ENCODE measurements at regions not wholly inside any gene's neighbourhood (a gene's known extent, or its start where the extent isn't known, plus 50 kb on each side); places are given as distances from the start of the nearest gene placed in this dataset.

GRCh38 chrX:113033966-113034680, 193.5 kb upstream of the AMOT start:
- TF ChIP-seq CTCF (IDR thresholded peaks at IDR 0.05): no peak
- no peak overlapping the region for H3K4me3 Mint-ChIP-seq
- DNase-seq: no peak
- no peaks in the 10 kb centered on the region for H3K36me3 Mint-ChIP-seq (ENCODE audit: low read depth)
- peaks cover 3% of the 10 kb centered on the region for H3K9me3 Mint-ChIP-seq
- H3K27ac Mint-ChIP-seq: no peak overlapping the region
- H3K4me1 Mint-ChIP-seq (ENCODE audit: low read depth): no peaks in the 10 kb centered on the region
- no peaks in the 10 kb centered on the region for H3K27me3 Mint-ChIP-seq (ENCODE audit: insufficient read depth)

- Mint-ChIP-seq H3K27ac (no peak overlapping the region), H3K36me3 (ENCODE audit: low read depth) (no peaks in the 10 kb centered on the region), H3K4me3 (no peak overlapping the region), H3K9me3 (peaks cover 12% of the 10 kb centered on the region; the same call in 1 of the 2 replicates), H3K27me3 (ENCODE audit: insufficient read depth) (no peaks in the 10 kb centered on the region; the same call in 1 of the 2 replicates), H3K4me1 (ENCODE audit: low read depth) (no peaks in the 10 kb centered on the region)
- no peak for DNase-seq
- no peak for TF ChIP-seq CTCF (IDR thresholded peaks at IDR 0.05)
Observed at GRCh38 chrX:113019958-113020357, 179.3 kb upstream of the AMOT start.

GRCh38 chrX:113009837-113010236, 169.2 kb upstream of the AMOT start:
- Mint-ChIP-seq H3K9me3 (peaks cover 6% of the 10 kb centered on the region; the same call in 1 of the 2 replicates), H3K36me3 (ENCODE audit: low read depth) (no peaks in the 10 kb centered on the region), H3K4me3 (no peak overlapping the region), H3K27ac (no peak overlapping the region), H3K4me1 (ENCODE audit: low read depth) (no peaks in the 10 kb centered on the region), H3K27me3 (ENCODE audit: insufficient read depth) (no peaks in the 10 kb centered on the region)
- no peak for DNase-seq
- TF ChIP-seq CTCF (IDR thresholded peaks at IDR 0.05): no peak

GRCh38 chrX:113009029-113009428, 168.4 kb upstream of the AMOT start:
- H3K9me3 Mint-ChIP-seq: peaks cover under 1% of the 10 kb centered on the region; the same call in 1 of the 2 replicates
- H3K27me3 Mint-ChIP-seq (ENCODE audit: insufficient read depth): no peaks in the 10 kb centered on the region
- H3K4me1 Mint-ChIP-seq (ENCODE audit: low read depth): no peaks in the 10 kb centered on the region
- TF ChIP-seq CTCF (IDR thresholded peaks at IDR 0.05): no peak
- no peak for DNase-seq
- no peak overlapping the region for H3K4me3 Mint-ChIP-seq
- H3K36me3 Mint-ChIP-seq (ENCODE audit: low read depth): no peaks in the 10 kb centered on the region
- H3K27ac Mint-ChIP-seq: no peak overlapping the region

GRCh38 chrX:113001836-113002235, 161.2 kb upstream of the AMOT start:
- DNase-seq: no peak
- H3K9me3 Mint-ChIP-seq: peaks cover 9% of the 10 kb centered on the region
- no peaks in the 10 kb centered on the region for H3K4me1 Mint-ChIP-seq (ENCODE audit: low read depth)
- no peaks in the 10 kb centered on the region; the same call in 1 of the 2 replicates for H3K36me3 Mint-ChIP-seq (ENCODE audit: low read depth)
- no peak overlapping the region for H3K4me3 Mint-ChIP-seq
- H3K27ac Mint-ChIP-seq: no peak overlapping the region
- TF ChIP-seq CTCF (IDR thresholded peaks at IDR 0.05): no peak
- no peaks in the 10 kb centered on the region for H3K27me3 Mint-ChIP-seq (ENCODE audit: insufficient read depth)

All from HFFc6 (cell line).